Spleen (tissue), 11 donors: ENCODE measurements at regions not wholly inside any gene's neighbourhood (a gene's known extent, or its start where the extent isn't known, plus 50 kb on each side); places are given as distances from the start of the nearest gene placed in this dataset.

Experiments used
- DNase-seq: peaks from one replicate; pipeline ENCODE4 v3.0.0-alpha.2; 2020
- H3K27ac ChIP-seq, 8 donors: fragments of 200-600 bp; sonication (generic) in 7 of 8; 1 replicate in 4 of 8; 2 replicates in 4 of 8; pipeline versions ENCODE4 v1.5.0 to v1.8.0; 2016 to 2021; ENCODE audit warnings: inconsistent platforms in 4 of 8, mild to moderate bottlenecking in 4 of 8, moderate library complexity in 1 of 8
- H3K27me3 ChIP-seq, 7 donors: fragments of 200-600 bp; sonication (generic) in 6 of 7; replicated peaks in 1 of 7; 1 replicate in 4 of 7; 2 replicates in 3 of 7; pipeline versions ENCODE4 v1.5.0 to v1.8.0; 2016 to 2021; ENCODE audit warnings: inconsistent platforms in 3 of 7, mild to moderate bottlenecking in 1 of 7
- H3K36me3 ChIP-seq, 6 donors: fragments of 200-600 bp; sonication (generic) in 5 of 6; 1 replicate in 4 of 6; 2 replicates in 2 of 6; pipeline versions ENCODE4 v1.5.0 to v1.8.0; 2016 to 2021; ENCODE audit warnings: inconsistent platforms in 2 of 6
- H3K4me1 ChIP-seq, 6 donors: fragments of 200-600 bp; sonication (generic) in 5 of 6; 1 replicate in 3 of 6; 2 replicates in 3 of 6; pipeline versions ENCODE4 v1.5.0 to v1.8.0; 2016 to 2021; ENCODE audit warnings: inconsistent platforms in 3 of 6
- H3K4me3 ChIP-seq, 8 donors: fragments of 200-600 bp; sonication (generic) in 7 of 8; 1 replicate in 4 of 8; 2 replicates in 4 of 8; pipeline versions ENCODE4 v1.5.0 to v1.8.0; 2016 to 2021; ENCODE audit warnings: inconsistent platforms in 4 of 8, mild to moderate bottlenecking in 4 of 8, moderate library complexity in 2 of 8
- H3K9me3 ChIP-seq, 8 donors: fragments of 200-600 bp; sonication (generic) in 7 of 8; 1 replicate in 4 of 8; 2 replicates in 4 of 8; pipeline versions ENCODE4 v1.5.0 to v1.8.0; 2016 to 2021; ENCODE audit warnings: inconsistent platforms in 4 of 8
- POLR2A ChIP-seq, 3 donors: fragments of 450-650 bp; IDR thresholded peaks; one replicate each; pipeline ENCODE4 v1.5.1; 2017; ENCODE audit warnings: antibody characterized with exemption in 3 of 3, mild to moderate bottlenecking in 1 of 3
- POLR2AphosphoS5 ChIP-seq, 3 donors: sonication (generic); formaldehyde crosslinking; IDR thresholded peaks; one replicate each; pipeline ENCODE4 v1.5.1; 2017; ENCODE audit warnings: antibody characterized with exemption in 3 of 3
- WGBS, 5 donors: extraction: QIAGEN DNeasy Blood & Tissue Kit in 3 of 5; methylation state at CpG; one replicate each; pipeline versions ENCODE4 v1.1.5 to v1.1.7; 2013 to 2018; 5-methylcytosine and 5-hydroxymethylcytosine counted together
- intact Hi-C: fragments of 100-400 bp; cut with DNase I; formaldehyde crosslinking; loops from one replicate; pipeline ENCODE4 v1.15.0; 2023; ENCODE audit warnings: low total_unique reads
- TF ChIP-seq, protein P1 (sequence below), 11 experiments: fragments of 200-600 bp in 7 of 11; fragments of 450-650 bp in 4 of 11; sonication (generic) in 4 of 11; IDR thresholded peaks in 8 of 11; conservative IDR thresholded peaks in 3 of 11; 1 replicate in 7 of 11; 2 replicates in 4 of 11; pipeline versions ENCODE4 v1.4.0 to v1.8.0; 2016 to 2021; ENCODE audit warnings: antibody characterized with exemption in 11 of 11, inconsistent platforms in 4 of 11, mild to moderate bottlenecking in 1 of 11
- donor health status: healthy with polysubstance abuse.
- donor health status: DM: no; HTN: no; CAD: no; lungs with moderate emphysema.
- donor health status: DM: no; HTN: no; CAD: no.
- donor health status: Bipolar disorder and iron deficiency.
- donor health status: healthy.
- donor health status: DM: no; HTN: no; CAD: no.
- donor health status: DM: yes; HTN: yes; CAD: no.

- 78 to 89% (median 80%) methylated on average over 2 of the region's 2 CpGs for WGBS, 5 donors
These were observed 110.9 kb downstream of the TOMM20 start for GRCh38 chr1:235017719-235018118.

GRCh38 chr1:235017191-235017590 is 111.4 kb downstream of the TOMM20 start:
- DNase-seq, result no peak
- no peak overlapping the region for H3K4me3 ChIP-seq
- intact Hi-C loops, result no loop called here
- TF ChIP-seq POLR2AphosphoS5 (IDR thresholded peaks at IDR 0.05) (no peak), POLR2A (IDR thresholded peaks at IDR 0.05) (no peak)
- TF ChIP-seq, protein P1, sequence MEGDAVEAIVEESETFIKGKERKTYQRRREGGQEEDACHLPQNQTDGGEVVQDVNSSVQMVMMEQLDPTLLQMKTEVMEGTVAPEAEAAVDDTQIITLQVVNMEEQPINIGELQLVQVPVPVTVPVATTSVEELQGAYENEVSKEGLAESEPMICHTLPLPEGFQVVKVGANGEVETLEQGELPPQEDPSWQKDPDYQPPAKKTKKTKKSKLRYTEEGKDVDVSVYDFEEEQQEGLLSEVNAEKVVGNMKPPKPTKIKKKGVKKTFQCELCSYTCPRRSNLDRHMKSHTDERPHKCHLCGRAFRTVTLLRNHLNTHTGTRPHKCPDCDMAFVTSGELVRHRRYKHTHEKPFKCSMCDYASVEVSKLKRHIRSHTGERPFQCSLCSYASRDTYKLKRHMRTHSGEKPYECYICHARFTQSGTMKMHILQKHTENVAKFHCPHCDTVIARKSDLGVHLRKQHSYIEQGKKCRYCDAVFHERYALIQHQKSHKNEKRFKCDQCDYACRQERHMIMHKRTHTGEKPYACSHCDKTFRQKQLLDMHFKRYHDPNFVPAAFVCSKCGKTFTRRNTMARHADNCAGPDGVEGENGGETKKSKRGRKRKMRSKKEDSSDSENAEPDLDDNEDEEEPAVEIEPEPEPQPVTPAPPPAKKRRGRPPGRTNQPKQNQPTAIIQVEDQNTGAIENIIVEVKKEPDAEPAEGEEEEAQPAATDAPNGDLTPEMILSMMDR (IDR thresholded peaks at IDR 0.05 in 8 of 11, conservative IDR thresholded peaks at IDR 0.05 in 3 of 11), result no peak
- peaks cover 0 to 5% (median 0%) of the 10 kb centered on the region in 8 donors for H3K9me3 ChIP-seq
- 90 to 100% (median 95%) methylated on average over 4 of the region's 4 CpGs for WGBS, 5 donors
- H3K36me3 ChIP-seq, result no peaks in the 10 kb centered on the region
- no peaks in the 10 kb centered on the region for H3K27me3 ChIP-seq
- H3K27ac ChIP-seq, result no peak overlapping the region
- H3K4me1 ChIP-seq, result peaks cover 5 to 35% (median 15%) of the 10 kb centered on the region in 6 donors

More at GRCh38 chr1:235017719-235018118, 110.9 kb downstream of the TOMM20 start:
- Histone ChIP-seq H3K36me3 (no peaks in the 10 kb centered on the region), H3K9me3 (peaks cover 0 to 5% (median 0%) of the 10 kb centered on the region in 8 donors), H3K27ac (no peak overlapping the region), H3K27me3 (no peaks in the 10 kb centered on the region), H3K4me1 (peaks cover under 1 to 35% (median 10%) of the 10 kb centered on the region in 6 donors), H3K4me3 (no peak overlapping the region)
- intact Hi-C loops, result no loop called here
- TF ChIP-seq, protein P1 (IDR thresholded peaks at IDR 0.05 in 8 of 11, conservative IDR thresholded peaks at IDR 0.05 in 3 of 11), result no peak
- TF ChIP-seq POLR2AphosphoS5 (IDR thresholded peaks at IDR 0.05) (no peak), POLR2A (IDR thresholded peaks at IDR 0.05) (no peak)
- no peak for DNase-seq

DNA sequence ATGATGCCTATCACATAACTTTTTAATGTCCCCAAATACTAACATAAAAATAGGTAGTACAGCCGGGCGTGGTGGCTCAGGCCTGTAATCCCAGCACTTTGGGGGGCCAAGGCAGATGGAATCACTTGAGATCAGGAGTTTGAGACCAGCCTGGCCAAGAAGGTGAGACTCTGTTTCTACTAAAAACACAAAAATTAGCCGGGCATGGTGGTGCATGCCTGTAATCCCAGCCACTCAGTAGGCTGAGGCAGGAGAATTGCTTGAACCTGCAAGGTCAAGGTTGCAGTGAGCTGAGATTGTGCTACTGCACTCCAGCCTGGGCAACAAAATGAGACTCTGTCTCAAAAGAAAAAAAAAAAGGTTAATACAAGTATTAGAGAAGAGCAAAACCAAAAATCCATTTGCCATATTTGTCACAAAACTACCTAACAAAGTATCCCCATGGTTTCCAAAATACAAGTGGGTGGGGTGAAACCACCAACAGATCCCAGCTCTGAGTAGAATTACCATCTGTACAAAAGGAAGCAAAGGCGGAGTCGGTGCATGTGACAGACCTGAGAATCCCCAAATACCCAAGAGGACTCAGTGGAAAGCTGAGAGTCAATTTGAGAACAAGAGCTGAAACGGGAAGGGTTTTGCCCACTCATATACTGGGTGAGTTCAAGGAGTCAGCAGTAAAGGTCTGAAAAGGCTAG is 113.2 kb downstream of the TOMM20 start:
- H3K36me3 ChIP-seq, result no peaks in the 10 kb centered on the region
- intact Hi-C loops, result no loop called here
- DNase-seq, result no peak
- H3K4me1 ChIP-seq, result peaks cover 12 to 47% (median 31%) of the 10 kb centered on the region in 6 donors
- TF ChIP-seq POLR2AphosphoS5 (IDR thresholded peaks at IDR 0.05) (no peak), POLR2A (IDR thresholded peaks at IDR 0.05) (no peak)
- H3K27ac ChIP-seq, result peak overlapping the region in 1 of 8 donors; percentile 11
- H3K4me3 ChIP-seq, result no peak overlapping the region
- no peaks in the 10 kb centered on the region for H3K27me3 ChIP-seq
- peaks cover 0 to 5% (median 0%) of the 10 kb centered on the region in 8 donors for H3K9me3 ChIP-seq
- 63 to 76% (median 71%) methylated on average over 6 of the region's 6 CpGs for WGBS, 5 donors

DNA sequence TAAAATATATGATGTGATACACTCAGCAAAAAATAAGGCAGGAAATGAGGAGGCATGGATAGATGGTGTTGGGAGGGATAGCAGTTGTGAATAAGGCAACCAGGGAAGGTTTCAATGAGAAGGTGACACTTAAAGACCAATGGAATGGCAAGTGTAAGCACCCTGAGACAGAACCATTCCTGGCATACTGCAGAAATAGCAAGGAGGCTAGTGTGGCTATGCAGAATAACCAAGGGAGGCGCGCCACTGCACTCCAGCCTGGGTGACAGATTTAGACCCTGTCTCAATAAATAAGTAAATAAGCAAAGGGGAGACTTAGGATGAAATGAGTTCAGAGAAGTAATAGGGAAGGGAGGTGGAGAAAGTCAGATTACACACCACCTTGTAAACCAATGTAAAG is 113.9 kb downstream of the TOMM20 start:
- H3K9me3 ChIP-seq, result peaks cover 0 to 5% (median 0%) of the 10 kb centered on the region in 8 donors
- DNase-seq, result no peak
- H3K27ac ChIP-seq, result no peak overlapping the region
- H3K4me1 ChIP-seq, result peaks cover 12 to 52% (median 31%) of the 10 kb centered on the region in 6 donors
- H3K36me3 ChIP-seq, result no peaks in the 10 kb centered on the region
- no peaks in the 10 kb centered on the region for H3K27me3 ChIP-seq
- H3K4me3 ChIP-seq, result no peak overlapping the region
- intact Hi-C loops, result no loop called here
- WGBS, 5 donors, result 93 to 100% (median 98%) methylated on average over 2 of the region's 2 CpGs
- TF ChIP-seq, protein P1 (IDR thresholded peaks at IDR 0.05 in 8 of 11, conservative IDR thresholded peaks at IDR 0.05 in 3 of 11), result no peak
- TF ChIP-seq POLR2A (IDR thresholded peaks at IDR 0.05) (no peak), POLR2AphosphoS5 (IDR thresholded peaks at IDR 0.05) (no peak)
